Middle frontal gyrus (tissue), 1 donor: ENCODE measurements at regions not wholly inside any gene's neighbourhood (a gene's known extent, or its start where the extent isn't known, plus 50 kb on each side); places are given as distances from the start of the nearest gene placed in this dataset.

Source experiments
- DNase-seq: peaks from one replicate; pipeline ENCODE4 v3.0.0-alpha.2; 2015; ENCODE audit warnings: low spot score; ENCODE audit errors: extremely low spot score

DNA sequence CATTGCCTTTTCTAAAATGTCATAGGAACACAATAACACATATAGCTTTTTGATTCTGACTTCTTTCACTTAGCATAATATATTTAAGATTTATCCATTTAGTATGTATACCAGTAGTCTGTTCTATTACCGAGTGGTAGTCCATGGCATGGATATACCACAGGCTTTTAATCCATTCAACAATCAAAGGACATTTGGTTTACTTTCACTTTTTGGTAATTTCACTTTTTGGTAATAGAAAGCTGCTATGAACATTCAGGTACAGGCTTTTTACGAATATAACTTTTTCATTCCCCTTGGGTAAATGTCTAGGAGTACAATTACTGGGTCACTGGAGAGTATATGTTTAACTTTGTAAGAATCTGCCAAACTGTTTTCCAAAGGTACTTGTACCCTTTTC is 100.7 kb upstream of the PRICKLE1 start:
- DNase-seq = no peak

DNA sequence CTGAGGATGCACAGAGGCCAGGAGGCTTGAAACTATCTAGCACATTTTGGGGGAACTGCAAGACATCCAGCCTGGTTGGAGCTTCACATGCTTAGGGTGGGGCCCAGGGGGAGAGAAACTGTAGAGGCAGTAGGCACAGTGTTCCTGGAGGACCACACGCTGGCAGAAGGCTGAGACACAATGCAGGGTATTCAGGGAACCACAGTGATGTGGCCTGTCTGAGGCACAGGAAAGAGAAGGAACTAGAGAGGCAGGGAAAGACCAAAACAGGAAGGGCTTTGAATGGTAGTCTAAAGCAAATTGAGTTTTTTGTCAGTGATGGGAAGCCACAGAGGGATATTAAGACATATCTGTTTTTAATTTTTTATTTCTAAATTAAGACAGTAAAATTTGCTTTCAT is 100.2 kb upstream of the PRICKLE1 start:
- DNase-seq = no peak

DNA sequence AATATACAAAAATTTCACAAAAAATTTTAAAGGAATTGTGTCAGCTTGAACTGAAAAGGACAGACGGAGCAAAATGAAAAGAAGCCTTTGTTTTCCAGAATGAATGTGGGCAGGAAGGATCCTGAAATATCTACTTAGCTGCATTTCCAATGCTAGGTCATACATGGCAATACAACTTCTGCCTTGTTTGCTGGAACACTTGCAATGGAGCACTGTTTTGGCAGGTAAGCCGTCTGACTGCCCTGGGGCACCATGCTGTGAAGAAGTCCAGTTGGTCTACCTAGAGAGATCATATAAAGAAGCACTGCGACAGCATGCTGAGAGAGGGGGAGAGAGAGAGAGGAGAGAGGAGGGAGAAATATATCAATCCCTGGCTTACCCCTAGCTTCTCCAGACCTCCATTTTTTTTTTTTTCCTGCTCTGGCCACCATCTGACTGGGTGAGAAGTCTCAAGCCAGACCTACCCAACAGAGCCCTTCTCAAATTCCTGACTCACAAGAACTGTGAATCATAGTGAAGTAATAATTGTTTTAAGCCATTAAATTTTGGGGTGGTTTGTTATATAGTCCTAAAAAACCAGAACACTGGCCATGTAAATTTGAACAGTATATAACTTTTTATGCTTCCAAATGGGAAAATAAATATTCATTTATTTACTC is 97.1 kb upstream of the PRICKLE1 start:
- no peak for DNase-seq

DNA sequence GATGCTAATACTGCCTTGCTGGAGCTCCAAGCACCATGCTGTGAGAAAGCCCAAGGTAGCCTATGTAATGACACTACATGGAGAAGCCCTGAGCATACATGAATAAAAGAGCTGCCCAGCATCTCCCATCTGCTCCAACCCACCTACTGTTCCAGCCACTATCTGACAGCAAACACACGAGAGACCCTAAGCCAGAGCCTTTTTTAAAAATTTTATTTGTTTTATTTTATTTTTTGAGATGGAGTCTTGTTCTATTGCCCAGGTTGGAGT is 95.2 kb upstream of the PRICKLE1 start:
- no peak for DNase-seq

DNA sequence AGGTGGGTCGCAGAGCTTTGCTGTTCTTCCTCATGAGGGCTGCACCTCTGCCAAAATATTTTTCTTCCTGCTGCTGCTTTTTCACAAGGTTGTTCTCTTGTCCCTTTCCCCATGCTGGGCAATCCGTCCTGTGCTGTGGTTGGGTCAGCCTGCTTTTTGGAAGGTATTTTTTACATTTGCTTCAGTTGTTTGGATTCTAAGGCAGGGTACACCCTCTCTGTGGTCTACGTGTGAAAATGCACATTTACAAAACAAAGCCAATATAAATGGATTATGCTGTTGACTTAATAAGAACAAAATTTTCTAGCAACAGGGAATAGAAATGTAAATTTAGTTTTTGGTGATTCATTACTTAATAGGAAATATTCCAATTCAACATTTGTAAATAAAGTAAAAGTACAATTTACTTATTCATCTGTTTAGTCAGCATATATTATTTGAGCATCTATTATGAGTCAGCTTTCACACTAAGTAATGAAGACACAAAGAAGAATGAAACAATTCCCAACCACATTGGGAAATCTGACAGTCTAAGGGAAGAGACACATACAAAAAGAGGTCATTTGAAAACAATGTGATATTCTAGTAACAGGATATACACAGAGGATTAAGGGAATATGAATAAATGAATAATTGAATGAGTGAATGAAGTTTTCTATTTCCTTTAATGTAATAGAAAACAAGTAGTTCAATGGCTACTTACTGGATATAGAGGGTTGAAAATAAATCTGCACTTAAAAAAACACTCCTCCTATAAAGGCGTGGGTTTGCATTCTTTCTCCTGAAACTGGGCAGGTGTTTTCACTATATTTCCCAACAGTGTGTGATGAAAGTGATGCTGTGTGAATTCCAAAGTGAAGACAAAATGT is 94.6 kb upstream of the PRICKLE1 start:
- no peak for DNase-seq

DNA sequence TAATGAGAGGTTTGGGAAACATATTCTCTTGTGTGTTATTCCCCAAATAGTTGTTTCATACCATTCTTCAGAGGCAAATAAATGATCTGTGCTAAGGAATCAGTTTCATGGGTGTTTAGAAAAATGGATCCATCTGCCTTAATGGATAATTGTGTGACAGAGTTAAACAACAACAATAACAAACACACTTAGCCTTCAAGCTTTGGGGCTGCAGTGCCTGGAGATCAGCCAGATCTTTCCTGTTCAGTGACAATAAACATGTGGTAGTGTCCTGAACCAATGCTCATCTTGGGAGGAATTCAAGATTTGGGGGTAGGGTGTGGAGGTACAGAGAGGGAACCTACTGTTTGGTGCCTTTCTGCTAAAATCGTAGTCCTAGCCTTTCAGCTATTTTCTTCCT is 93.7 kb upstream of the PRICKLE1 start:
- DNase-seq = no peak

DNA sequence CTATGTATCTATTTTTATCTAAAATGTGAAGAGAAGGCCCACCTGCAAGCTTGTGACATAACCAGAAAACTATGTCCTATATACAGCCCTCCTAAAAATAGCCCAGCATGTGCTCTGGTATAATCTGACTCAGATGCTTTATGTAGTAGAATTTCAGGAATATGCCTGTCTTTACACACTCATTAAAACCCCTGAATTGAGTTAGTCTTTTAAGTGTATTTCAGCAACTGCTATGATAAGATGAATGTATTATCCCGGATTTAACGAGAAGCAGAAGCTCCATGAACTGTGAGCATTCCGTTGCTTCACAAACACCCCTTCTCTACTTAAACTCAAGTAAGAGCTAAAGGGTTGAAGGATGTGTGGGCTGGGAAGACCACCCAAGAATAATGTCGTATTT is 89.9 kb upstream of the PRICKLE1 start:
- DNase-seq = no peak

DNA sequence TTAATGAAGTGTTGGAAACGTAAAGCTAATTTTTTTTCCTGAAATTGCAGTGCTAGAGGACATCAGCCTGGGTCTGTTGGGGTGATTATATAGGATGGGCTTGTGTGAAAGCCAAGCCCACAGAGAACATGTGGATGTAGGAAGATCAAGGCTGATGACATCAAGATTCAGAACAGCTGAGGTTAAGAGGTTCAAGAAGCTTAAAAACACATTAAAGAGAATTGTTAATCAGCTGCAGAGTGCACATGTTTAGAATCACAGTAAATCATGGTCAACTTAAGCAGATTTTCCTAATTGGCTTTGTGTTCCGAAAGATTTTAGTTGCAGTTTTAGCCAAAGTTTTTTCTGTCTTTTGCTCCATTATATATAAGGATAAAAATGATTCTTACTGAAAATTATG is 87.9 kb upstream of the PRICKLE1 start:
- DNase-seq = no peak

DNA sequence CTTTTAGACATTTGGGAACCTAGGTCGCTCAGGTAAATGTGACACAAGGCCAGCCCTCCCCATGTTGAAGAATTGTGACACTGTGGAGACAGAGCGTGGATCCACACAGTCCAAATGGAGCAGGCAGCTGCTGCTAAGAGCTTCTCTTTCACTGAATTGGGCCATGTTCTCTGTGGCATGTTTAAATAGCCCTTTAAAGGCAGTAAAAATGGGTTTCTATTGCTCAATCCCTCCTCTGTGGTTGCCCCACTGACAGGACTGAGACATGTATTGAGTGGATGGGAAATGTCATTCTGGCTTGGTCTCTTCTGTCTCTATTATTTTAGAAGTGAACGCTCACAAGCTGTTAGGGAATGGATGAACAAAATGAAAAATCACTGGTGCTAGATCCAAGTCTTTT is 84.0 kb upstream of the PRICKLE1 start:
- no peak for DNase-seq

DNA sequence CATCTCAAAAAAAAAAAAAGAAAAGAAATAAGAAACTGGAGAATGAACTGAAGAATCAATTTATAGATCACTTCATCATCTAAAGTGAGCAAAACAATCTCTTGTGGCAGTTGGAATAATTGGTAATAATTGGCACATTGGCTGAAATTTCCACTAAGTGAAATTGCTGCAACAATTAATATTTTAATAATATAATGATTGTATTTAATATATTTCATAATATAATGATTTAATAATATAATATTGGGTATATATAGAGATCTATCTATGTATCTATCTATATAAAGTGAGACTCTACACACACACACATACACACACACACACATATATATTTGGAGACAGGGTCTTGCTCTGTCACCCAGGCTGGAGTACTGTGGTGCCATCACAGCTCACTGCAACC is 81.2 kb upstream of the PRICKLE1 start:
- DNase-seq = no peak

DNA sequence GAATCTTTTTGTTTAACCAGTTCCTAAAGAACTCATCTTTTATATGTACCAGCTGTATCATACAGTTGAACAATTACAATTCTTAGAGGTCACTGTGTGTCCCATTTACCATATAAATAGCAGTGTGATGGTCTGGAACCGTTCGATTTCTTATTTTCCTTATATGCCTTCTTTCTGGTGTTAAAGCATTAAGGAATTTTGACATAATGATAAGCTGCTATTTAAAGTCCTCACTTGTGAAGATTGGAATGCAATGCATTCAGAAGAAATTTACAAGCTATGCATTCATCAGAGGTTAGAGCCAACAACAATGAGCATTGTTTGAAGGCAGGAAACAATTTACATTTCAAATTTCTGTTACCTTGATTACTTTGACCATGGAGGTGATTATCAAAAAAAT is 80.0 kb upstream of the PRICKLE1 start:
- no peak for DNase-seq

DNA sequence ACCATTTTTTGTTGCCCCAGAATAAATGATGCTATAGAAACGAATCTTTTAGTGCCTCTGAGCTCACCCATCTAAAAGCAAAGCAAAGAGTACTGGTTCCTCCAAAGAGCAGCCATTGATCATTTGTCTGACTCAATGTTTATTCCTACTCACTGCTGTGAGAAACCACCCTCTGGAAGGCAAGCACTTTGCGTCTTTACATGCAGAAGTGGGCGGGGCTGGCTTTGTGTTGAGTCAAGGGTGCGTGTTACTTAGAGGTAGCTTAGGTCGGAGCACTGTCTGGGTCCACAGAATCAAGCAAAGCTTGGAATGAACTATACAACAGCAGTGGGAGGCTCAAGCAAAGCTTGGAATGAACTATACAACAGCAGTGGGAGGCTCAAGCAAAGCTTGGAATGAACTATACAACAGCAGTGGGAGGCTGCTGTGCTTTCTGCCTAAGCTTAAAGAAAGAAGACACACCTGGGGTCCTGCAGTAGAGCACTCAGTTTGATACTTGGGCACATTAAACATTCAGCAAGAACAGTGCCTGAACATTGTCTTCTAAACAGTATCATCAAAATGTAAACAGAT is 77.2 kb upstream of the PRICKLE1 start:
- DNase-seq = no peak

DNA sequence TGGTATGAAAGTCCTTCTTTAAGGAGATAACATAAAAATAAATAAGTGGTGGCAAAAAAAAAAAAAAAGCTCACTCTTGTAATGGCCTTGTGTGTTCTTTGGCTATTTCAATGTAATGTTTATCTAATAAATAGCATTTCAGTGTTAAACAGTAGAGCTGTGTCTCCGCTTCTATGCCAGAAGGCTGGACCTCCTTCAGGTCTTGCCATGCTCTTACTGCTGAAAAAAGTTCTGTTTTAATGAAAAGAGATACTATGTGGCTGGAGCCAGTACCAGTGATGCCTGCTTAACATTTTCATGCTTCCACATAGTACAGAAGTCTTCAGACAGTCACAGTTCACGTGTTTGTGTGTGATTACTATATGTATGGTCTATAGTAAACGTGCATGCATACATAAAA is 74.1 kb upstream of the PRICKLE1 start:
- DNase-seq = no peak

DNA sequence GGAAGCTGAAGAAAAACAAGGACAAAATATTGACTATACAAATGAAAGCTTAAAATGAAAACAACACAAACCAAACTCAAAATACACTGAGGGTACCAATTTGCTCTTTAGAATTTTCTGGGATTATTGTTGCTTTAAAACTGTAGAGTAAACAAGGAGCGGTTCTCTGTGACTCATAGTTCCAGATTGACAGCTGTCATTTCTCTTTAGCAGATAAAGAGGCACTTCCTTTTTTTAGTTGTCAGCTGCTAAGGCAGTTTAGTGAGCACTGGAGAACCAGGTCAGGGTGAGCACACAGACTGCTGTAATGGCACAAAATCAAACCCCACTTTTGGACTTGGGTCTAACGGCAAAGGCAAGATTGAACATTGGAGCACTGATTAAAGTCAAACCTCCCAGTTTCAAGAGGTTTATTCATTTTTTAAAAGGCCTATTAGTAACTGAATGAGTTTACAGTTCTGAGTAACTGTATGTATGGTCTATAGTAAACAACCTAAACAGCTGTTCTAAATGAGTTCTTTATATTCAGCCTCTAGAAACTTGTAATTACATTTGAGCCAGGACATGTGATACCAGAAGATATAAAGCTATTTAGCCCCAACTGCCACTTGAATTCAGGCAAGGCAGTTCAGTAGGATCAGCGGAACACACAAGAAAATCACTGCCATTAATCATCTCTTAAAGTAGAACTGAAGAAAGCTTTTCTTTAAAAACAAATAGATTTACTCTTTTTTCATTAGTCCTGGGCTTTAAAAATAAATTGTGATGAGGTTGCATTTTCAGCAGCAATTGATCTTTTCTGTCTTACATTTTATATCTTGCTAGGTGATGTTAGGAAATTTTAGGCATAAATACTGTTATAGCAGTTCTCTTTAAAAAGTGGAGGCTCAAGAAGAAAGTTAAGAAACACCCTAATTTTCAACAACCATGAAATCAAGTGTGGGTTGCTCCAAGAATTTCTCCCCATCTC is 71.7 kb upstream of the PRICKLE1 start:
- no peak for DNase-seq

DNA sequence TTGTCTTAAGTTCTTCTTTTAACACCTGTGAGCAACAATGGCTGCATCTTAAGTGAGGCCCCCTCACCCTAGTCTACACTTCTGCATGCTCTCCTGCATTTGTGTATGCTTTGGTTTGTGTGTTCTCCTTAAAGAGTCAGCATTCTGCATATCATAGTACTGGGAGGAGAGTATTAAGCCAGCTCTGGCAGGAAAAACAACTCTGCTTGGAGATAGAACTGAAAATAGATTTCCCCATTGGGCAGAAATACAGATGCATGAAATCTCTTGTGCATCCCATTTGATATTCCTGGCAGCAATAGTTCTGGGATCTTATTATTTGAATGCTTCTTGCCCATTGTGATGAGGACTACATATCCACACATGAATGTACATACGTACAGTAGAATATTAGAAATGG is 70.6 kb upstream of the PRICKLE1 start:
- DNase-seq = no peak

DNA sequence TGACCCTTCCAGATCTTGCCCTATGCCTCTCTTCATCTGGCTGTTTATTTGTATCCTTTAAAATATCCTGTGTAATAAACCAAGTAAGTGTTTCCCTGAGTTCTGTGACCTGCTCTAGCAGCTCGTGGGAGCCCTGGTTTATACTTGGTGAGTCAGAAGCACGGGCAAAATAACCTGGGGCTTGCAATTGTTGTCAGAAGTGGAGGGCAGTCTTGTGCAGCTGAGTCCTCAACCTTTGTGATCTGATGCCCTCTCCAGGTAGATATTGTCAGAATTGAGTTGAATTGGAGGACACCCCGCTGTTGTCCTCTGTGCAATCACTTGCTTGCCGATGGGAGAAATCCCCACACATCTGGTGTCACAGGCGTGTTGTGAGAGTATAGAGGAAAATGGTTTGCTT is 62.5 kb upstream of the PRICKLE1 start:
- DNase-seq = no peak

DNA sequence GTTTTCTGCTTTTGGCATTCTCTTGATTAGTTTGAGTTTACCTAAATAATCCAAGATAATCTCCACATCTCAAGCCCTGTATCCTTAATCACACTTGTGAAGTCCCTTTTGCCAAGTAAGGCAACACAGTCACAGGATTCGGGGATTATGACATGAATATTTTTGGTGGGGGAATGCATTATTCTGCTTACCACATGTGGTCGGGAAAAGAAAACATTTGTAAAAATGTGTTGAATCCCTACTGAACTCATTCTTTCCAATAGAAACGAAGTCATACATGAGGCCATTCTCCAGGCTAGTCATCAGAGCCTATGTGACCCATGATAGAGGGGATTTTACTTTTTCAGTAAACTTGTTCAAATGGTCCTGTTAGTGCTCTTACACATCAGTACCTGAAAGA is 58.5 kb upstream of the PRICKLE1 start:
- no peak for DNase-seq

DNA sequence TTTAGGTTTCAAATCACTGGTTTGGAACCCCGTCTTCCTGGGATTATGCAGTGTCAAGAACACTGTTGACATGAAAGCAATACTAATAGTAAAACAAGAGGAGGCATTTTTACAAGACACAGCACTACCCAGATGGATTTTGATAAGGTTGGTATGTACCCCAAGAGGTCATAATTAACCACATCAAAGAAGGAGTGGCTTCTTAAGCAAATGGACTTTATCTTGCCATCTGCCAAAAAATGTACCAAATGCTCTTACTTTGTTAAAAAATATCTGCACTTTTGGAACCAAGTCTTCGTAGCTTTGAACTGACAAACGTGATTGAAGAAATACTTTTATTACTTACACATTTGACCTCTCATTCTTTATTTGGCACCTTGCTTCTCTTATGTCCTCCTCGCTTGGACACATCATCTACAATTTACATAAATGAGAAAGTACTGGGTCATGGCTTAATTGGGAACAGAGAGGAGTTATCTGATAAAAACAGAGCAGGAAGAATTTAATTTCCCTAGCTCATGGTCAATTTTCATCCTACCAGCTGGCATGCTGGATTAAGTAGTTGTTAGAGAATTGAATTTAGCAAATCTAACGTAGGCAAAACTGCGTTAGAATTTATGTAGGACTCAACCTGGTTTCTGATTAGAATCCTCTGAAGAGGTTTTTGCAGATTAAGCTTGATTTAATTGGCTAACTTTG is 54.5 kb upstream of the PRICKLE1 start:
- no peak for DNase-seq

DNA sequence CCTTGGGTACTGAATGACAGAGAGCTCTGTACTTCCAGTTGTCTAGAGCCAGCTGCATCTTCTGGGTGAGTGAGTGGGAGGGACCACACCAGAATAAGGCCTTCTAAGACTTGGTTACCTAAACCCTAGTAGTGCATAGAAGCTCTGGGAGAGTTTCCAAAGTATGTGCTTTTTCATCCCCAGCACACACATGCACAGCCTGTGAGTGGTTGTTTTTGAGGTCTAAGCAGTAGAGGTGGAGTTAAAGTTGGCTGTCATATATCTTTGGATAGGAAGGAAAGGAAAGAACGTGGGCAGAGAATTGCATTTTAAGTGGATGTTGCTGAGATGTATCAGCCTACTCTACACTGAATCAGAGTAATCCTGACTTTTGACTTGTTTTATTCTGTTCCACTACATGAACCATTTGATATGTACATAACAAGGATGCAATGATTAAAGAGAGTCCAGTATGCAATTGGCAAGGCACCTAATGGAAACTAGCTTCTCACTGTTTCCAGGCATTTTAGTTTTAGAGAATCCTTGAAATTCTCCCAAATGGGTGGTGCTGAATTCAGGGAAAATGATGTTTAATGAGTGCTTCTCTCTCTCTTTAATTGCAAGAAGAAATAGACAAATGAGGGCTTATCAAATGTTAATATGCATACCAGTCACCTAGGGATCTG is 51.8 kb upstream of the PRICKLE1 start:
- peak; percentile 11 for DNase-seq

DNA sequence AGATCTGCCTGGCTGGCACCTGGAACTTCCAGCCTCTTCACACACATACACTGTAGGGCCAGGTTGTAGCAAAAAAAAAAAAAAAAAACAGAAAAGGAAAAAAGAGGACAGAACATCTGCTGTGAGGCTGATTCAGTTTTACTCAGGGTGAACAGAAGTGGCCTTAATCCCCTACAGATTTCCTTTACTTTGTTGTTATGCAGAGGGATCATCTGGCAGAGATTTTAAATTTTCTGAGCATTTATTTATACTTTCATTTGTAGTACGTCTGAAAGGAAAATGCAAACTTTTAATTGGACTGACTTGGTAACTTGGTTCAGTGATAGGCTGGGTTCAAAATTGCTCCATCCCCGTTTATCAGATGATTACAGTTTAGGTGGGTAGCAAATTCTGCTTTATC is 50.8 kb upstream of the PRICKLE1 start:
- no peak for DNase-seq

DNA sequence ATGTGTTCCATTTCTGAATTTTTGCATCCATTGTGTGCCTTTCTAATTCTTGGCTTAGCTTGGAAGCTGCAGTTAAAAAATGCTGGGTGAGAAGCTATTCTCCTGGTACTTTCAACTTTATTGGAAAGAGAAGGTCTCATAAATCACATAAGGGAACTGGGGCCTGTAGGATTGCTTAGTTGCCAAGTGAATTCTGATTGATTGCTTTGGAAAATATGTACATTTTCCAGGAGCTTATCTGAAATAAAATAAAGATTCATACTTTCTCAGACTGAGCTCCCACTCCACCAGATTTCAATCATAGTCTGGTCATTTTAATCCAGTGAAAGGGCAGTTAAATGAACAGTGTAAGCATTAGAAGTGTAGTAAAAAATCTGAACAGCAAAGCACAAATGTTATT is 50.0 kb upstream of the PRICKLE1 start:
- DNase-seq = no peak
